ENCODE measurements at regions not wholly inside any gene's neighbourhood (a gene's known extent, or its start where the extent isn't known, plus 50 kb on each side); places are given as distances from the start of the nearest gene placed in this dataset.
"Not testable (repeated sequence)": the region's sequence is repeated elsewhere in the genome, so short reads cannot be mapped to it uniquely, and the experiment has no call there.

DNA sequence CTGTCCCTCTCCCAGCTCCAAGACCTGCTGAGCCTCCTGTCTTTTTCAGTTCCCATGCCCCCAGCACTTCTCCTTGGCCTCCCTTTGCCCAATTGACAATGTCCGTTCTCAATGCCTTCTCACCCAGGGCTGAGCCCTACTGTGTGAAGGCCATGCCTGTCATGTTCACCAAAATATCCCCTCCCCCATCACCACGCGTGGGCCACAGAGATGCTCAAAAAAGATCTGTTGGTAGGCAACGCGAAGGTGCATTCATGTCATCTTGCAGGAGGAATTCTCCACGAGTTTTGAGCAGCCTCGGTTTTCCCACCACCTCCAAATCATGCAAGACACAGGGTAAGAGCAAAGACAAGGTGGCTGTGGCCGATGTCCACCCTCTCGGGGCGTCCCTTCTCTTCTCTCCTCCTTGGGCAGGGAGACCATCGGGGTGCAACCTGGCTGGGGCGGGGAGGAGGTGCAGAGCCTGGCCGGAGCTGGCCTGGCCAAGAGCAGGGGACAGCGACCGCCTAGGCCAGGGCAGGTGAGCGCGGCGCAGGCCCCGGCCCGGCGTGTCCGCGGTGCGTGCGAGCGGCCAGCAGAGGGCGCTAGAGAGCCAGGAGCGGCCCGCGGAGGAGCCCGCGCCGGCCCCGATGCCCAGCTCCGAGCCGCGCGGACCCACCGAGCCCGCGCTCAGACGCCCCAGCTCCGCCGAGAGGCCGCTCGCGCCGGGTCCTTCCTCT lies 56.3 kb upstream of the KRTAP5-11 start:
- peak; percentile 53 for DNase-seq (ENCODE audit: low spot score)

DNA sequence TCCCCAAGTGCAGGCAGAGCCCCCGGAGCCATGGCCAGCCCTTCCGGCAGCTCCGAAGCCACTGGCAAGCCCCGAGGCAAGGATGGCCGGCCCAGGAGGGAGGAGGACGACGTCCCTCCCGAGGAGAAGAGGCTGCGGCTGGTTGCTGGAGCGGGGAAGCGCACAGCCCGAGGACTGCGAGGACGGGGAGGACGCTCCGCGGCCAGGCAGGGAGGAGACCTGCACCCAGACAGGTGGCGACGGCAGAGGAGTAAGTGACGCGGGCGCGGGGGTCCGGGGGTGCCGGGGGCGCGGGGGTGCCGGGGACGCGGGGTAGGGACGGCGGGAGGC lies 56.8 kb upstream of the KRTAP5-11 start:
- peak; percentile 5 for DNase-seq (ENCODE audit: low spot score)

DNA sequence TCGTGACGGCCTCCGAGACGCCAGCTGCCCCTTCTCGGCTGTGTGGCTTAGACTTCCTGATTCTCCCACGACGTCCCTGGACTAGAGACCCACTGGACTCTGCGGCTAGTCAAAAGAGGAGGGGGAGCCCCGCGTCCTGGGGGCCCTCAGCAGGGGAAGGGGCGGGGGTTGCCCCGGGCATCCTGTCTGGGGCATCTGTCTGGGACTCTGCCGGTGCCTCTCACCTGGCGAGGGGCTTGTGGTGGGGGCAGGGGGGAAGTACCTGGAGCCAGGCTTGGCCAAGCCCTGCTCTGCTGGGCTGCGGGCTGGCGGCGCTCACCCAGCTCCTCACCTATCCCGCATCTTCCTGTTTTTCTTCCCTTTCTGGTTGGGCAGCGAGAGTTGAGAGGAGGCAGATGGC lies 57.2 kb upstream of the KRTAP5-11 start:
- not testable (repeated sequence) for DNase-seq (ENCODE audit: low spot score)

DNA sequence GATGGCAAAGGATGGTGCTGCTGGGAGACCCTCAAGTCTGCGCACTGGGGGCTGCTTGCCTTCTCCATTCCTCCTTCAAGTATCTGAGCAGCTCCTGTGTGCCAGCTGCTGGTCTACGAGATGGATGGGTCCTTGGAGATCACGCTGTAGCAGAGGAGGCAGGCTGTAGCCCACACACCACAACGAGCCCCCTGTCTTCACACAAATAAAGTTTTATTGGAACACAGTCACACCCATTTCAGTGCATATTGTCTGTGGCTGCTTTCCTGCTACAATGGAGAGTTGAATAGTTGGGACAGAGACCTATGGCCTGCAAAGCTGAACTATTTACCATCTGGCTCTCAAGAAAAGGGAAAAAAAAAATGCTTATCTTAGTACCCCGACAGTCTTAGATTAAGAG lies 64.4 kb upstream of the KRTAP5-11 start:
- not testable (repeated sequence) for DNase-seq (ENCODE audit: low spot score)

GRCh38 chr11:71652998-71653397 lies 70.3 kb upstream of the KRTAP5-11 start:
- not testable (repeated sequence) for DNase-seq (ENCODE audit: low spot score)

GRCh38 chr11:71654423-71654822 lies 71.7 kb upstream of the KRTAP5-11 start:
- not testable (repeated sequence) for DNase-seq (ENCODE audit: low spot score)

DNA sequence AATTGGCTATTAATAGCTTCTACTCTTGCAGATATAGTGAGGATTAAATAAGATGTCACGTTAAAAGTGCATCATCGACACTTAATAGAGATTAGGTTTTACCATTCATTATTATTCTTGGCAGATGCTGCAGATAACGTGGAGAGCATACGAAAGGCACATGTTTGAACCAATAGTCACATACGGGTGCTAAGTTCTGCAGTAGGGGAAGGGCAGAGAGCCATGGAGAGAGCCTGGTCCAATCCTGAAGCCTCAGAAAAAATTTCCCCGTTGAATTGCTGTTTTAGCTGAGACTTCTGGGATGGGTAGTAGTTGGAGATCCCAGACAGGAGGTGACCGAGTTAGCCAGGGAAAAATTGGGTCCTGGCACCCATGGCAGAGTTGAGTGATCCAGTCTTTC lies 72.4 kb upstream of the KRTAP5-11 start:
- DNase-seq (ENCODE audit: low spot score) = not testable (repeated sequence)

GRCh38 chr11:71656513-71656912 lies 73.8 kb upstream of the KRTAP5-11 start:
- DNase-seq (ENCODE audit: low spot score) = not testable (repeated sequence)

DNA sequence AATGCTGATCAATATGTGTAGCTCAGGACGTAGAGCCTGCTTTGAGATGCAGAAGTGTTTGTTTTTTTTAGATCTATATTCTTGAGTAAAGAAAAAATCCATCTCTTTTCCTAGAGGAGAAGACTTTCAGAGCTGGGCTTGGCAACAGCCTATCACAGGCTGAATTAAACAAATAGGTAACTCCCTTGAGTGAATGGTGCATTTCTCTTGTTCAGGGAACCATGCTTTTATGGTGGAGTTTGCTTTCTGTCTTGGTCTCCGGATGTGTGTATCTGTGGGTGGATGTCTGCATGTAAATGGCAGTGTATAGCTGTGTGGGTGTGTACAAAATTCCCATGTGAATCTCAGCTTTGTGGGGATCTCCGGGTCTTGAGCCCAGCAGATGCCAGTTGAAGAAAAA lies 82.3 kb upstream of the KRTAP5-11 start:
- not testable (repeated sequence) for DNase-seq (ENCODE audit: low spot score)

DNA sequence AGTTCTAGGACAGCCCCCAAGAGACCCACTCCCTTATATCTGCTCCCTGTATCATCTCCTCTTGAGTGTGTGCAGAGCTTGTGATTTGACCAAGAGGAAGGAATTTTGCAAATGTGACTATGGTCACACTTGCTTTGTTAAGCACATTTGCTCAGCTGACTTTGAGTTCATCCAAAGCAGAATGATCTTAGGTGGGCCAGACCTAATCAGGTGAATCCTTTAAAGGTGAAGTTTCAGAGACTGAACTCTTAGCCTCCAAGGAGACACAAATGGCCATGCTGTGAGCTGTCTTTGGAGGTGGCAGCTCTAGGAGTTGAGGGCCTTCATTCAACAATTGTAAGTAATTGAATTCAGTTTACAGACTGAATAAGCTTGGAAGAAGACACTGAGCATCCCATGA lies 115.4 kb upstream of the KRTAP5-11 start:
- DNase-seq (ENCODE audit: low spot score) = not testable (repeated sequence)

- DNase-seq (ENCODE audit: low spot score) = not testable (repeated sequence)
Measured at GRCh38 chr11:71698961-71699360, 116.3 kb upstream of the KRTAP5-11 start.

GRCh38 chr11:71701435-71702291 lies 119.0 kb upstream of the KRTAP5-11 start:
- DNase-seq (ENCODE audit: low spot score) = not testable (repeated sequence)

- not testable (repeated sequence) for DNase-seq (ENCODE audit: low spot score)
Measured at GRCh38 chr11:71705086-71705737, 122.5 kb upstream of the KRTAP5-11 start.

- DNase-seq (ENCODE audit: low spot score) = not testable (repeated sequence)
Measured at GRCh38 chr11:71705738-71706432, 123.2 kb upstream of the KRTAP5-11 start.

GRCh38 chr11:71707083-71707482 lies 124.4 kb upstream of the KRTAP5-11 start:
- DNase-seq (ENCODE audit: low spot score) = not testable (repeated sequence)

DNA sequence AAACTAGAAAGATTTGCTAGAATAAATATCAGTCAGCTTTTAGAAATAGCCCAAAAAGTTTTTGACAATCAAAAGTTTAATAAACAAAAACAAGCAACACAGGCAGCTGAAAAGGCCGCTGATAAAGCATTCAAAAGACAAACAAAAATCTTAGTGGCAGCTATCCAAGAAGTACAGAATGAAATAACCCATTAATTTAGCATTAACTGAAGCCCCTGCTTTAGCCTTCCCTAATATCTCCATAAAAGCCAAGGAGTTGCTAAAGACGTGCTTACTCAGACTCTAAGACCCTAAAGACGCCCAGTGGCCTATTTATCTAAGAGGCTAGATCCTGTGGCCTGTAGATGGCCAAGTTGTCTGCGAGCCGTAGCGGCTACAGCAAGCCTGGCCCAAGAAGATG lies 123.5 kb upstream of the DEFB108B start:
- DNase-seq (ENCODE audit: low spot score) = not testable (repeated sequence)

DNA sequence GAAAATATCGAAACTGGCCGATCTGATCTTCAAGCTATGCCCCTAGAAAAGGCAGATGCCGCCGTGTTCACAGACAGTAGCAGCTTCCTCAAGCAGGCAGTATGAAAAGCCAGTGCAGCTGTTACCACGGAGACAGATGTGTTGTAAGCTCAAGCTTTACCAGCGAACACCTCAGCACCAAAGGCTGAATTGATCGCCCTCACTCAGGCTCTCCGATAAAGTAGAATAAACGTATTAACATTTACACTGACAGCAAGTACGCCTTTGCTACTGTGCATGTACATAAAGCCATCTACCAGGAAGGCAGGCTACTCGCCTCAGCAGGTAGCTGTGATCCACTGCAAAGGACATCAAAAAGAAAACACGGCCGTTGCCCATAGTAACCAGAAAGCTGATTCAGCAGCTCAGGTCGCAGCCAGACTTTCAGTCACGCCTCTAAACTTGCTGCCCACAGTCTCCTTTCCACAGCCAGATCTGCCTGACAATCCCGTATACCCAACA lies 122.8 kb upstream of the DEFB108B start:
- DNase-seq (ENCODE audit: low spot score) = not testable (repeated sequence)

DNA sequence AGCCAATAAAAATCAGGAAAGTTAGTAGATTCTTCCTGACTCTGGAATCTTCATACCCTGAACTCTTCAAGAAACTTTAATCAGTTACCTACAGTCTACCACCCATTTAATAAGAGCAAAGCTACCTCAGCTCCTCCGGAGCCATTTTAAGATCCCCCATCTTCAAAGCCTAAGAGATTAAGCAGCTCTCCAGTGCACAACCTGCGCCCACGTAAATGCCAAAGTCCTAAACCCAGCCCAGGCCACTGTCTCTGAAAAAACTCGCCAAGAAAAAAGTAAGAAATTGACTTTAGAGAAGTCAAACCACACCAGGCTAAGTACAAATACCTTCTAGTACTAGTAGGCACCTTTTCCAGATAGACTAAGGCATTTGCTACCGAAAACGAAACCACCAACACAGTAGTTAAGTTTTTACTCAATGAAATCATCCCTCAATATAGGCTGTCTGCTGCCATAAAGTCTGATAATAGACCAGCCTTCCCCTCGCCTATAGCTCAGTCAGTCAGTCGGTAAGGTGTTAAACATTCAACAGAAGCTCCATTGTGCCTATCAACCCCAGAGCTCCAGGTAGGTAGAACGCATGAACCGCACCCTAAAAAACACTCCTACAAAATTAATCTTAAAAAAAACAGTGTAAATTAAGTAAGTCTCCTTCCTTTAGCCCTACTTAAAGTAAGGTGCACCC lies 122.2 kb upstream of the DEFB108B start:
- DNase-seq (ENCODE audit: low spot score) = not testable (repeated sequence)

DNA sequence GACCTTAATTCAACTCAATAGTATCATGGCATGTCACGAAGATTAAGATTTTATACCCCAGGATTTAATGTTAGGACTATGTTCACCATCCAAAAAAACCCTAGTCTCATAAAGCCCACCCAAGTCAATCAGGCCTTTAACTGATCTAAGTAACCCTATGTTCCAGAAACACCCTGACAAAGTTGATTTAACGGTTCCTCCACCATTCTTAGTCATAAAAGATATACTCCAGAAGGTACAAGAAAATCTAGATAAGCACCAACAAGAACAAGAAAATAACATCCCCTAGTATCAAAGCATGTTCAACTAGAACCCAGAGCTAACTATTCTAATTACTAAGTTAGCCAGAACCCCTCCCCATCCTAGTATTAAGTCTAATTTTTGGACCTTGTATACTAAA lies 120.7 kb upstream of the DEFB108B start:
- not testable (repeated sequence) for DNase-seq (ENCODE audit: low spot score)

DNA sequence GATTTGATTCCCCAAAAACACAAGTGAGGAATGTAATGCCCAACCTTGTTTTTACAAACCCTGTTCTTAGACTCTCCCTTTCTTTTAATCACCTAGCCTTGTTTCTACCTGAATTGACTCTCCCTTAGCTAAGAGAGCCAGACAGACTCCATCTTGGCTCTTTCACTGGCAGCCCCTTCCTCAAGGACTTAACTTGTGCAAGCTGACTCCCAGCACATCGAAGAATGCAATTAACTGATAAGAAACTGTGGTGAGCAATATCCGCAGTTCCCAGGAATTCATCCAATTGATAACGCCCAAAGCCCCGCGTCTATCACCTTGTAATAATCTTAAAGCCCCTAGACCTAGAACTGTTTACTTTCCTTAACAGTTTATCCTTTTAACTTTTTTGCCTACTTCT lies 120.2 kb upstream of the DEFB108B start:
- DNase-seq (ENCODE audit: low spot score) = not testable (repeated sequence)

- DNase-seq (ENCODE audit: low spot score) = not testable (repeated sequence)
Measured at GRCh38 chr11:71714510-71714909, 118.5 kb upstream of the DEFB108B start.
